T-helper 2 cell (primary cell): ENCODE measurements at regions not wholly inside any gene's neighbourhood (a gene's known extent, or its start where the extent isn't known, plus 50 kb on each side); places are given as distances from the start of the nearest gene placed in this dataset.
"Not testable (repeated sequence)": the region's sequence is repeated elsewhere in the genome, so short reads cannot be mapped to it uniquely, and the experiment has no call there.

Experiments used
- DNase-seq, 5 experiments: peaks; one replicate each; pipeline versions ENCODE4 v3.0.0 to v3.0.0-alpha.2; 2012 to 2022

DNA sequence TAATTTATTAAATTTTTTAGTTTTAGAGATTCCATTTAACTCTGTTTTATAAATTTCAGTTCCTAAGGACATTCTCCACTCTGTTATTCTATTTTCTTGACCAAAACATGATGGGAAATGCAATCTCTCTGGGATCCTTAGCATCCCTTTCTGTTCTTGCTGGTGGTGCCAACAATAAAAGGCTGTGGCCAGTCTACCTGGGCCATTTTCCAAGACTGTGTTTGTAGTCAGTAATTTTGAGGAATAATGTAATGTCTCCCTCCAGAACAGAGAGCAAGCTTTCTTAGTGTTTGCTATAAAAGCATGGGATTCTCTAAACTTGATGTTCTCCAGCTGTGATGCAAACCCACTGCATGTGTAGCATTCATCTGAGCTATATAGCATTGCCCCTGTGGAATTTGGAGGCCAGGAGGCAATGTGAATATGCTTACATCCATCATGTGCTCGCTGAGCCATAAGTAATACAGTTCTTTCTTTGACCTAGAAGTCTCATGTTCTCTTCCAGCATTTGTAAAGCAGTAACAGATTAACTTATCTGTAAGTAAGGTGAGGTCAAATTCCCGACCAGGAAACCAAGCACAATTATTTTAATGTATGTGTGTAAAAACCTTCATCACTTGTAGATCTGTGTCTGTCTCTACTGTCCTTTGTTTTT lies 211.5 kb upstream of the TAS2R1 start:
- no peak for DNase-seq

DNA sequence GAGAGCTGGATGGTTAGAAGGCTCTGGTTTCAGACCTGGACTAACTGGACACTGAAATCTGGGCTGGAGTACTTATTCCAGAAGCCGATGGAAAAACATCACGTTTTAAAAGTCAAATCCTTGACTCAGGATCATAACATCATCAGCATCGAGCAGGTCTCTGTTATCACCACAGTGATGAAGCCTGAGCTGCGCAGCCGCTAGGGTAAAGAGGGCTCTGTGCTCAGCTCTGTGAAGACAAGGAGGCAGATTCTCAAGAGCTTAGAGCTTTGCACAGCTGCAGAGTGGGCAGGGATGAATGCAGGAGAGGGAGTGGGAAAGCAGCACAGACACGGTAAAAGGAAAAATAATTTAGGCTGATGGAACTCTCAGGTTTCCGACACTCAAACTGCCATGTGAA lies 208.8 kb upstream of the TAS2R1 start:
- no peak for DNase-seq

DNA sequence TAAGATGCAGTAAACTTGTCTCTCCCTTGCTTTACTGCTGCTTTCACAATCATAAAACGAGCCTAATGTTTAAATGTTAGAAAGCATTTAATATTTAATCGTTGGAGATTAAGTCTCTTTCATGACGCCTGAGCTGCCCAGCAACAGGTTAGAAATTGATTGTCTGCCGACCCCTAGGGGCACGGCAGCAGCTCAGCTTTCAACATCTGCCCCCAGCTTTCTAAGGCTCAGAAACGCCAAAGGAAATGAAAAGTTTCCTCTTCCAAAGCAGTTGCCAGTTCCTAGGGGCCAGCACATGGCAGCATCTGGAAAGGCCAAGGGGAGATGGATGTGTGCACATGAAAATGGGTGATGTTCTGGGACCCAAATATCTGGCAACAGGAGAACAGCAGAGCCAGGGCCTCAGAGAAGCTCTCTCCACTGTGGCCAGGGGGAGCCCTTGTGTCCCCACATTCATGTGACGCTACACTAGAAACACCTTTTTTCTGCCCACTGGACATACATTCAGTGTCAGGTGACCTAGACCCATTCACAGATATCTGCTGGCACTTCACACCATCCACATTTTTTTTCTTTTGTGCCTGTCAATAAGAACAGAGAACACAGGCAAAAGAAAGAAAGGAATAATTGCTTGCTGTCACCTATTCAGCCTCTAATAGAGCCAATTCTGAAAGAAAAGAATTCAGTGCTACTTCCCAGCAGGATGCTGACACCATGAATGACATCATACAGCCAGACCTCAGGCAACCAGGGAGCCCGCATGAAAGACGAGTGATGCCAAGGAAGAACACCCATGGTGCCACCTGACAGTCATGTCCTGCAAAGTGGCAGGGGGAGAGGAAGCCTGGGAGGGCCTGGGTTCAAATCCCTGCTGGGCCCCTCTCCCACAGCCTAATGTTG lies 205.0 kb upstream of the TAS2R1 start:
- DNase-seq = no peak

DNA sequence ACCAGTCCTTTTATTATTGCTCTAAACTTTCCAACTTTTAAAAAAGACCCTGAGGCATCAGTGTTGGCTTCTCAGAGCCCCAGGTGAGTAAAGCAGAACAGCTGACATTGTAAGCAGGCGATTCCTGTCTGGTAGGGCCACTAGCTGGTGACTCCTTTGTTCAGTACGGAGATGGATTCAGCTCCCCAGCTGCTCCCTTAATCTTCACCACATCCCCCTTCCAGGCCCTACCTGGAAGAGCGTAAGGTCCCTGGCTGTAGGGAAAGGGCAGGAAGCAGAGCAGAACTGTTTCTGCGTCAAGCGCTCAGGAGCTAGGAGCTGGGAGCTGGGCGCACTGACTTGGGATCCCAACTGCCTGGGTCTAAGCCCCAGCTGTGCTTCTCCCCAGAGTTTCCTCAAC lies 203.7 kb upstream of the TAS2R1 start:
- no peak for DNase-seq

DNA sequence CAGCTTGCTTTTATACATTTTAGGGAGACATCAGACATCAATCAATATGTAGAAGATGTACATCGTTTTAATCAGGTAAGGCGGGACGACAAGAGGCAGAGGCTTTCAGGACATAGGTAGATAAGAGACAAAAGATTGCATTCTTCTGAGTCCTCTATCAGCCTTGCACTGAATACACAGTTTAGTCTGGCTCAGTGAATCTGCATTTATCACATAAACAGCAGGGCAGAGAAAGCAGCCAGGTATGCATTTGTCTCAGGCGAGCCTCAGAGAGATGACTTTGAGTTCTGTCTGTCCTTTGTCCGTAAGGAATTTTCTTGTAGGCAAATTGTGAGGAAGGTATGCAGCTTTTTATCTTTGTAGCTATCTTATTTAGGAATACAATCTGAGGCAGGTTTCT lies 202.8 kb upstream of the TAS2R1 start:
- DNase-seq = no peak

DNA sequence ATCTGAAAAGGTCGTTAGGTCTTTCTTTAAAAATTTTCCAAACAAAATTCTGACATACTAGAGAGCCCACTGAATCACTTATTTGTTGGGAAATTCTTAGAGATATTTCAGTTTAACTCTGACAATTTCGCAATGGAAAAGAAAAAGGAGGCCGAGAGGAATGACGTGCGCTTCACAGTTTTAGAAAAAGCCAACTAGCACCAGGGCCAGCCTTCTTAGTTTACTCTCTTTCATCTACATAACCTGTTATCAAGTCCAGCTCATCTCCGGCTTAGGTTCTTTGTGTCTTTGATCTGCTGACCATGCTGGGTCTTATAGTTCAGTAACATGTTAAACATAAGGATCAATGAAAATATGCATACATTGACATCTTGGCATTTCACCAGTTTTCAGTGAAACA lies 201.7 kb upstream of the TAS2R1 start:
- DNase-seq = no peak

DNA sequence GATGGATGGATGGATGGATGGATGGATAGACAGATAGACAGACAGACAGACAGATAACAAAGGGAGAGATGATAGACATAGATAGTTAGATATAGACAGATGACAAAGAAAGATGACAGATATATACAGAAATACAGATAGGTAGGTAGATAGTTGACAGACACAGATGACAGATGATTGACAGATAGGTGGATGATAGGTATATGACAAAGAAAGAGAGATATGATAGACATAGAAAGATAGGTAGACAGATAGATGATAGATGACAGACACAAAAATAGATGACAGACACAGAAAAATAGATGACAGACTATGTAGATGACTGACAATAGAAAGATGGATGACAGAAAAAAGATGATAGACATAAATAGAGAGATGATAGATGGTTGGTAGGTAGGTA lies 200.0 kb upstream of the TAS2R1 start:
- DNase-seq = no peak

DNA sequence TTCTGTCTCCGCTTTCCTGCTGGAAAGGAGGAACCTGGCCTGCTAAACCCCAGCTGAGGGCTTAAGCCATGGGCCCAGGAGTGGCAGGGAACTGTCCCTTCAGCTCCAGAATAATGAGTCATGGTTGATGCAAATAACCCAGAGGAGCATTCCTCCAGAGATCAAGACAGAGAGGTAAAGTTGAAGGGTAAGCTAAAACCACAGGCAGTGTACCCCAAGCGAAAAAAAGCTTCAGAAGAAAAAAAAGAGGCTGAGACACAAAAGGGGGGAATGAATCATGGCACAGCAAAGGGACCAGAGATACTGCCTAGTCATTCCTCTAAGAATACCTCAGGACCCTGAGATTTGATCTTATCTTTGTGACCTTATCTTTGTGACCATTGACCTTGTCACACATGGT lies 199.5 kb upstream of the TAS2R1 start:
- no peak for DNase-seq

DNA sequence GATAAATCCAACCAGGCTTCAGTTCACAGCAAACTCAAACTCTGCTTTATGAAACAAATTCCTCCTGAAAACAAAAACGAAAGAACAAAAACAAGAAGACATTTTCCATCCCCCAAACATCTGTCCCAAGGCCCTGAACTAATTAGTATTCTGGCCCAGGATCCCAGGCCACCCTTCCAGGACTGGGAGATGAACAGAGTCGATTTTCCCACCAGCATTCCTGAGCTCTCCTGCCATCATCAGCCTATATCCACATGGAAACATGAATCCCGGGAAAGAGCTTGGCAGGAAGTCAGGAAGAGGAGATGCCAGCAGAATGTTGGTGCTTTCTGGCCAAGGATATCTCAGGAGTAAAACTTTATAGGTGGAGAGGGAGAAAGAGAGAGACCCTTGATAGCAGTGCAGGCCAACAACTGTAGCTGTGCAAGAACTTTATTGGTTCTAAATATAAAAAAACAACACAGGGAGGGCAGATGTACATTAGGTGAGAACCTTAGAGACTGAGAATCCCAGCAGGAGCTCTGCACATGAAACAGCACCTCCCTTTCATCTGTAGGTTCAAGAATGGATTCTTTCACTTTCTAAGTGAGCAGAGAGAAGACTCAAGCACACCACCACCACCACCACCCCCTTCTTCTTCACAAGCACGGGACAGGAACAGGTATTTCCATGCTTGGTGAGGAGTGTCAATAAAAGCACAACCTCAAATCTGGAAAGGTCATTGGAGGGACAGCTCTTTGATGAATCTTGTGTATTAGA lies 190.7 kb upstream of the TAS2R1 start:
- DNase-seq = no peak

DNA sequence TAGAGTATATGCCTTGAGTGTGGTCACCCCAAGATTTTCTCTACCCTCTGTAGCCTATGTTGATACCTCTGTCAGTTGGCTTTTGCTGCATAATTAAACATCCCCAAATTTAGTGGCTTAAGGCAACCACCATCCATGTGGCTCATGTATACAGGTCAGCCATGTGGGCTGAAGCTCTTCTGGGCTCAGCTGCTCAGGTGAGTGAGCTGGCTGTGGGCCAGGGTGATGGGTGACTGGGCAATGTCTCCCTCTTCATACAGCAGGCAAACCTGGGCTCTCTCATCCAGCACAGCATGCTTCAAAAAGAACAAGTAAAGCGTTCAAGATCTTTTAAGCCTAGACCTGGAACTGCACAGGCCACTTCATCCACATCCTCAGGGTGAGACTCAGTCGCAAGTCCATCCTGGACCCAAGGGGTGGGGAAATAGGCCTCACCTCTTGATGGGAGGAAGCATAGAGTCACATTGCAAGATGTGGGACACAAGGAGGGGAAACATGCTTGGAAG lies 188.2 kb upstream of the TAS2R1 start:
- DNase-seq = no peak

DNA sequence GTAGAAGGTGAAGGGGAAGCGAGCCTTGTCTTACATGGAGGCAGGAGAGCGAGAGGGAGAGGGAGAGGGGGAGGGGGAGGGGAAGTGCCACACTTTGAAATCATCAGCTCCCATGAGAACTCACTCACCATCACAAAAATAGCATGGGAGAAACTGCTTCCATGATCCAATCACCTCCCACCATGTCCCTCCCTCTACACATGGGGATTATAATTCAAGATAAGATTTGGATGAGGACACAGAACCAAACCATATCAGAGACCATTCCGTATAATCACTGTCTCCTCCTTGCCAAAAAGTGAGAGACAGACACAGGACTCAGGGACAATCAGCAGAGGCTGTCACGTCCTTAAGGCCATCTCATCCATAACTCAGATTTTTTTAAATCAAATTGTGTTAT lies 187.7 kb upstream of the TAS2R1 start:
- no peak for DNase-seq

DNA sequence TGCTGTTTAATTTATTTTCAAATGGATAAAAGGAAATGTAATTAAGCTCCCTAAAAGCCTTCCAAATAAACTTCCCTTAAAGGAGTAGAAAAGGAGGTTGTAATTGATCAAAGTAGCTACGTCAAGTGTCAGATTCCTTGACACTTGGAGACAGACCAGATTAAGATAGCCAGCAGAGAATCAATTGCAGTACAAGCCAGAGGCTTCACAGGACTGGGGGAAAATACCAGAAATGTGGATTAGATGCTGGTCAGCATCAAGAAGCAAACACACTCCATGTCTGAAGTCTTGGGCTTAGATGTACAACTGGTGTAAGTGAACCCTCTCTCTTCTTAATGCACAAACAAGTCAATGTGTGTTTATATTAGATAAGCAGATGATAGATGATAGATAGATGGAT lies 184.9 kb upstream of the TAS2R1 start:
- DNase-seq = no peak

DNA sequence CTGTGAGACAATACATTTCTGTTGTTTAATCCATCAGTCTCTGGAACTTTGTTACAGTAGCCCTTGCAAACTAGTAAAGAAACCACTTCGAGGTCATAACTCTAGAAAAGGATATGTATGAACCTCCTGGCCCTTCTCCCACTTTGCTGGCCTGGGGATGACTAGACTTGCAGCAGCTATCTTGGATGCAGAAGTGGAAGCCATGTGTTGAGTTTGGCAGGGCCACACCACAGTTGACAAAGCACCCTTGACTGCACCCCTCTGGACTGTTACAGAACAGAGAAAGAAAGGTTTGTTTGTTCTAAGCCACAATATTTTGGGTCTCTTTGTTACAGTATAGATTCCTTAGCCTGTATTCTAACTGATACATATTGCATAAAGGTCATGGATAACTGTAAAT lies 183.2 kb upstream of the TAS2R1 start:
- no peak for DNase-seq

DNA sequence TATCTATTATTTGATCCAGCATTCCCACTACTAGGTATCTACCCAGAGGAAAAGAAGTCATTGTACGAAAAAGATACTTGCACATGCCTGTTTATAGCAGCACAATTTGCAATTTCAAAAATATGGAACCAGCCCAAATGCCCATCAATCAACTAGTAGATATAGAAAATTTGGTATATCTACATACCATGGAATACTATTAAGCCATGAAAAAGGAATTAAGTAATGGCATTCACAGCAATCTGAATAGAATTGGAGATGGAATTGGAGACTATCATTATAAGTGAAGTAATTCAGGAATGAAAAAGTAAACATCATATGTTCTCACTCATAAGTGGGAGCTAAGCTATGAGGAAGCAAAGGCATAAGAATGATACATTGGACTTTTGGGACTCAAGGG lies 177.2 kb upstream of the TAS2R1 start:
- not testable (repeated sequence) for DNase-seq

DNA sequence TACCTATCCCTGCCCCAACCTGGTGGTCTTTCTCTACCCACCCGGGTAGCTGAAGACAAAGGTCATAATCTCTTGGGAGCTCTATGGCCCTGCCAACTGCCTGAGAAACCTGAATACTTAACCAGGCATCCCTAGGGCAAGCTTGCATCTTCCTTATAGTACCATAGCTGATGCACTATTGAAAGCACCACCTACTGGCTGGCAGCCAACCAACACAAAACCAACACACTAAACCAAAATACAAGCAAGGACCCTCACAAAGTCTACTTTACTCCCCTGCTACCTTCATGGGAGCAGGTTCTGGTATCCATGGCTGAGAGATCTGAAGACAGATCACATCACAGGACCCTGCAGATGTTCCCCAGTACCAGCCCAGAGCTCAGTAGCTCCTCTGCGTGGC lies 171.8 kb upstream of the TAS2R1 start:
- DNase-seq = no peak

DNA sequence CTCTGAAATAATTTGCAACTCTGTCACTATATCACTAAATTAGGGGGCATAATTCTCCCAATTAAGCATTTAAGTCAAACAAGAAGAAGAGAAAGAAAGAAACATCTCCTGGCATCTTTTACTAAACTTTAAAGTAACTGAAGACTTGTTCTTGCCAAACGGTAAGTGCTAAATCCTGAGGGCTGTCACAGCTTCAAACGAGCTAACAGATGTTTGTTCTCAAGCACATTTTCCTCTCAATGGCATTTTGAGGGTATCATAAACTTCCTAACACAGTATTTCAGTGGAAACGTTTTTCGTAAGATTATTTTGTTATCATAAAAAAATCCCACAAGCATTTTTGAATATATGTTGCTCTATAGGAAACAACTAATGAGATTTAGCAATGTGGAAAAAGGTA lies 169.5 kb upstream of the TAS2R1 start:
- no peak for DNase-seq

DNA sequence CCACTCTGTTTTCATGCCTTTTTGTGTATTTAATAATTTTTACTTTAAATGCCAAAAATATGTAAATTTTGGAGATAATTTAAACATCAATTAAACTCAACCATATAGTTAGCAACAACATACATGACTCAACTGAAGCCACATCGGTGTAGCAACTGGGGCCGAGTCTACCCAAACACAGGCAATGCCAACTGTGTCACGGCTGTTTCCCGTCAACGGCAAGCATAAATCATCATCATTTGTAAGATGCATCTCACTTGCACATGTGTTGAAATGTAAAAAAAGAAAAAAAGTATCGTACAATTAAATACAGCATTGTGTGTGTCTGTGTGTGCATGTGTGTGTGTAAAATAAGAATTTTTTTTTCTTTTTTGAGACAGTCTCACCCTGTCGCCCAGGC lies 160.1 kb upstream of the TAS2R1 start:
- no peak for DNase-seq

DNA sequence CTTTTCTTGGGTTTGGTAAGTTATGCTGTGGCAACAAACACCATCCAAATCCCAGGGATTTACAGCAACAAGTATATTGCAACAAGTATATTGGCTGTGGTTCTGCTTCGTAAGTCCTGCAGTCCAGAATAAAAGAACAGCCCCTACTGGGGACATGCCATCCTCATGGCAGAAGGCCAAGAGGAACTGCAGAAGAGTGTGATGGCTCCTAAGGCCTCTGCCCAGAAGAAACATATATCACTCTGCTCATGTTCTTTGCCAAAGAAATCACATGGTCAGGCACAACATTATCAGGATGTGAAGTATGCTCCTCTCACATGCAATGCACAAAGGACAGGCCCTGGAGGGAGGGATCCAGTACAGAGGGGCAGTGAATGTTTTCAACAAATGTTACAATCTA lies 159.6 kb upstream of the TAS2R1 start:
- DNase-seq = no peak

DNA sequence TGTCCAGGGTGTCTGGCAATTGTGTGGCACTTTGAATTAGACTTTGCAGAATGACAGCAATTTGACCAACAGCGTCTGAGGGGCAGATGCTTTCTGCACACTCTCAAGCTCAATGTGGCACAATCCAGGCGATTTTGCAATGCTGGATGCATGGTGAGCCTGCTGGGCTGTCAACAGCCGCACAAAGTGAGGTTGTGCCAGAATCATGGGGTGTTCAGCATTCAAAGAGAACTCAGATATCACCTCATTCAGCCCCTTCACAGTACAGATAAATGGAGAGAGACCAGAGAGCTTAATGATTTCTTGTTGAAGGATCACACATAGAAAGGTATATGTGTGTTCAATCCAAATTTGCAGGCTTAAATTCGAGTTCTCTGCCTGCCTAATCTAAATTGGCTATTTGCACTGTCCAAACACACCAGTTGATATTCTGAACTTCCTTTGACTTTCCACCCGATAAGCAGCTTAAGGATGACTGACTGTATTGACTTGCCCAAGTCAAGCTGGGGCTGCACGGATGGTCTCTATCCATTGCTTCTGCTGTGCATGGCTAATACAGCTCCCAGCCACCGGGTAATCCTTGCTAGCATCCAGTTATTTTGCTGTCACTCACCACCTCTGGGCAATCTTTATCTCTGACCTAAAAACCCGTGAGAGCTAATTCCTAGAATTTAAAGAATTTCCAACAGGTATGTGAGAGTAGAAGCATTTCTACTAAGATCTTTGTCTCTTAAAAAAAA lies 157.9 kb upstream of the TAS2R1 start:
- no peak for DNase-seq

DNA sequence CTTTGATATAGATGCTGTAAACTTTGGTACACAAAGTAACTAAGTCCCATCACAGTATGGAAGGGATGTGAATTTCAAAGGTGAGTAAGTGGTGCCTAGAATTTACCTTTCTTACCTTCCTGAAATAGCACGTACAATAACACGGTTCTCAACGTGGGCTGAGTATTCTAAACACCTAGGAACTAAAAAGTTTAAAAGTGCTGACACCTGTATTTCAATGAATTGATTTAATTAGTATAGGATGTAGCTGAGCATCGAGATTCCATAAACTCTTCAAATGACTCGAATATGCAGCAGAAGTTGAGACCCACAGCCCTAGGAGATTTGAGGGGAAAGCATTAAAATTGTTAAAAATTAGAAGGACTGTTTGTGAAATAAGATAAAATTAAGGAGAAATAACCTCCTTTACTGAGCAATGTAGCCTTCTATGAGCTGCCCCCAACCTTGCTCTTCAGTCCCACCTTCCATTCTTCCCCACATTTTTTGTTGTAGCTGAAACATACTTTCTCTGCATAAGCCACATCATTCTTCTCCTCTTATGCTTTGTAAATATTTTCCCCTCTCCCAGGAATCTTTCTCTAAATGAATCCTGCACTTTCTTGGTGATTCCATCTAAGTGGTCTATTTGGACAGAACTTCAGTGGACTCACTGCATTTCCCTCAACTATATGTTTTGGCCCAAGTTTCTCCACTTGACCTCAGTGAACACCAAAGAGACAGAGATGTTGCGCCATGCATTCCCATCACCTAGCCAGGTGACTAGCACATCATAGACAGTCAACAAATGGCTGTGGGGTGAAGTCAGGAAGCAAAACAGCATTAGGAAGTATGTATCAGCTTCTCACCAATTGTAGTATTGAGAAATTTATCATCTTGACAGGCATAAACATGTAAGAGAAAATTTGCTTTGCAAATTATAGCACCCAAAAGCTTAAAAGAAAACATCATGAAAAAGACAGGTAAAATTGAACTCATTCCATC lies 156.5 kb upstream of the TAS2R1 start:
- DNase-seq = no peak

DNA sequence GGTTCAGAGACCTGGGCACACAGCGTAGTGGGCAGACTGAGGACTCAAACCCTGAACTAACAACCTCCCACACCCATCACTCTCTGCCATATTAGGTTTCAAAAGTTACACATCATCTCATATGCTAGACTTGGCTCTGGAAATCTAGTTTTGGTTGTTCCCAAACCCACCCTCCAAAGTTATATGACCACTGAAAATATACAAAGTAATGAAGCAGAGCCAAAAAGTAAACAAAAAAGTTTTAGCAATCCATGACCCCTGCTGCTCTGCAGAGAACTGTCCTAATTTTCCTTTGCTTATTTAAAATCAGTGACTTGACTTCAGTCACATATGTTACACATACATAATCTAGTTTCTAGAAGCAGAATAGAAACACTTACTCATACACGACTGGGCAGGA lies 155.6 kb upstream of the TAS2R1 start:
- no peak for DNase-seq

DNA sequence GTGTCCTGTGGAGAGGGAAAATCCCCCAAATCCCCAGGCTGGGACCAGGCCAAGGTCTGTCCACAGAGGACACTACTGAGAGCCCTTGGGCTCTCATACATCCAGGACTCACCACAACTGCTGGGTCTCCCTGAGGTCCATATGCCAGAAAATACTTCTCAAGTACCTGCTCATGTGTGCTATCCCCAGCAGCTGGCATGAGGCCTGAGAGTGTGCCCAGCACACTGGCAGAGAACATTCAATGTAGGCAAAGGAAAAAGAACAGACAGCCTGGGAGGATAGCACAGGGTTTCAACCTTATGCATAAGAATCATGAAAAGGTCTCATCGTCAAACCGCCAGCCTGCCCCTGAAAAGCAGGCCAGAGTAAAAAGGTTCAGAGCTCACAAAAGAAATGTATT lies 154.1 kb upstream of the TAS2R1 start:
- DNase-seq = no peak
